Gastrocnemius medialis (tissue), 4 donors: ENCODE measurements at regions not wholly inside any gene's neighbourhood (a gene's known extent, or its start where the extent isn't known, plus 50 kb on each side); places are given as distances from the start of the nearest gene placed in this dataset.

Experiments
- ATAC-seq, 2 donors: fragments of 150-250 bp; one replicate each; pipeline ENCODE4 v1.9.1; 2016
- DNase-seq, 2 donors: peaks; one replicate each; pipeline ENCODE4 v3.0.0-alpha.2; 2019
- H3K27ac ChIP-seq, 4 donors: fragments of 200-600 bp; sonication (generic); 1 replicate in 1 of 4; 2 replicates in 3 of 4; pipeline ENCODE4 v1.5.1; 2016 to 2018; ENCODE audit warnings: mild to moderate bottlenecking in 2 of 4, moderate library complexity in 1 of 4
- H3K27me3 ChIP-seq, 3 donors: fragments of 200-600 bp; sonication (generic) in 2 of 3; 1 replicate in 1 of 3; 2 replicates in 2 of 3; pipeline versions ENCODE4 v1.5.1 to v1.6.0; 2016 to 2019; ENCODE audit warnings: mild to moderate bottlenecking in 1 of 3, moderate library complexity in 1 of 3
- H3K36me3 ChIP-seq, 2 donors: fragments of 200-600 bp; sonication (generic) in 1 of 2; one replicate each; pipeline ENCODE4 v1.5.1; 2017 to 2018
- H3K4me1 ChIP-seq, 2 donors: fragments of 200-600 bp; sonication (generic) in 1 of 2; one replicate each; pipeline ENCODE4 v1.5.1; 2016 to 2017; ENCODE audit warnings: mild to moderate bottlenecking in 2 of 2
- H3K4me3 ChIP-seq, 4 donors: fragments of 200-600 bp; sonication (generic) in 3 of 4; 1 replicate in 1 of 4; 2 replicates in 3 of 4; pipeline ENCODE4 v1.5.1; 2016 to 2019; ENCODE audit warnings: mild to moderate bottlenecking in 2 of 4
- H3K9me3 ChIP-seq, 3 donors: fragments of 200-600 bp; sonication (generic) in 2 of 3; 1 replicate in 1 of 3; 2 replicates in 2 of 3; pipeline ENCODE4 v1.5.1; 2016 to 2019
- CTCF ChIP-seq, 5 experiments: fragments of 450-650 bp in 3 of 5; fragments of 200-600 bp in 2 of 5; sonication (generic) in 2 of 5; IDR thresholded peaks in 4 of 5; conservative IDR thresholded peaks in 1 of 5; 1 replicate in 4 of 5; 2 replicates in 1 of 5; pipeline ENCODE4 v1.5.1; 2016 to 2019; ENCODE audit warnings: antibody characterized with exemption in 5 of 5, mild to moderate bottlenecking in 3 of 5, moderate library complexity in 3 of 5
- POLR2A ChIP-seq, 2 donors: fragments of 450-650 bp; IDR thresholded peaks; one replicate each; pipeline ENCODE4 v1.6.1; 2017; ENCODE audit warnings: antibody characterized with exemption in 2 of 2, mild to moderate bottlenecking in 2 of 2, moderate library complexity in 2 of 2
- in situ Hi-C, 4 donors: fragments of 200-750 bp; cut with MboI; loops; one replicate each; pipeline versions ENCODE4 v1.15.0 to v1.8.0; 2017; ENCODE audit warnings: low sequenced_read_pairs in 4 of 4
- intact Hi-C: fragments of 100-400 bp; cut with DNase I; formaldehyde crosslinking; loops from one replicate; pipeline ENCODE4 v1.15.1; 2023; ENCODE audit warnings: low total_unique reads

DNA sequence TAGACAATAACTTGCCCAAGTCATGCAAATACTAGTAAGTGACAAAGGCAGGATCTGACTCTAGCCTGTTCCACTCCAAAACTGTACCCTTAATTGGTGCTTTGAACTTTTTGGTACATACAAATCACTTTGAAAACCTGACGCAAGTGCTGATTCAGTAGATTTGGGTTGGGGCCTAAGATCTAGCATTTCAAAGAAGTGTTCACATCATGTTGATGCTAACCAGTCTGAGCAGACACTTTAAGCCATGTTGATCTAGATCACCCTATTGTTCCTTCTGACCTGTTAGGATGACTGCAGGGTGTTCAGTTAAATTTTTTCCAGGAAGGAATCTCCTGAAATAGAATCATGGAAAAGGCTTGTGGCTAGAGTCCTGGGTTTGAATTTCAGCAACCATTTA, 57.7 kb upstream of the CPEB4 start:
- ATAC-seq (no peak), DNase-seq (no peak)
- in situ Hi-C loops, result no loop called here
- H3K4me3 ChIP-seq, result no peak overlapping the region
- H3K36me3 ChIP-seq, result no peaks in the 10 kb centered on the region
- peaks cover 23 to 25% of the 10 kb centered on the region in 2 donors for H3K4me1 ChIP-seq
- H3K27ac ChIP-seq, result no peak overlapping the region
- no peak for TF ChIP-seq CTCF (IDR thresholded peaks at IDR 0.05 in 4 of 5, conservative IDR thresholded peaks at IDR 0.05 in 1 of 5)
- no peak for TF ChIP-seq POLR2A (IDR thresholded peaks at IDR 0.05)
- no peaks in the 10 kb centered on the region for H3K27me3 ChIP-seq
- no peaks in the 10 kb centered on the region for H3K9me3 ChIP-seq
- intact Hi-C loops, result loop anchor here (10.0 kb wide), 1 partner anchor 376 kb away; no protein-coding TSS in a partner anchor

- H3K4me3 ChIP-seq, result no peak overlapping the region
- H3K9me3 ChIP-seq, result no peaks in the 10 kb centered on the region
- H3K36me3 ChIP-seq, result no peaks in the 10 kb centered on the region
- peaks cover 27 to 33% of the 10 kb centered on the region in 2 donors for H3K4me1 ChIP-seq
- H3K27me3 ChIP-seq, result no peaks in the 10 kb centered on the region
- H3K27ac ChIP-seq, result no peak overlapping the region
- ATAC-seq, result no peak
- no peak for DNase-seq
- intact Hi-C loops (loop anchor here (10.0 kb wide), 1 partner anchor 377 kb away; no protein-coding TSS in a partner anchor), in situ Hi-C loops (no loop called here)
- no peak for TF ChIP-seq POLR2A (IDR thresholded peaks at IDR 0.05)
- no peak for TF ChIP-seq CTCF (IDR thresholded peaks at IDR 0.05 in 4 of 5, conservative IDR thresholded peaks at IDR 0.05 in 1 of 5)
Measured at GRCh38 chr5:173831196-173831914, 56.8 kb upstream of the CPEB4 start.

DNA sequence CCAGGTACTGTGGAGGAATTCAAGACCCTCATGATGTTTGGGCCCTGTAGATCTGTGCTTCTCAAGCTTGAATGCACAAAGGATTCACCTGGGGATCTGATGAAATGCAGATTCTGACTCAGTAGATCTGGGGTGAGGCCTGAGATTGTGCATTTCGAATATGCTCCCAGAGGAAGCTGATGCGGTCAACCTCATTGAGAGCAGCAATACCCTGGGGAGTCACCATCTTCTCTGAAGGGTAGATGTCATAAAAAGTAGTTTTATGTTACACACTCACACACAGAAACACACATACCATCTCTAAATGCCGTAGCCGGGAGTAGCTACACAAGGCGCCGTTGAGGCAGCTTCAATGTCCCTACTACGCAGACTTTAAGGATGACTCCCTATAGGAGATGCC, 55.8 kb upstream of the CPEB4 start:
- no peak for ATAC-seq
- intact Hi-C loops, result loop anchor here (10.0 kb wide), 1 partner anchor 378 kb away; no protein-coding TSS in a partner anchor
- H3K9me3 ChIP-seq, result no peaks in the 10 kb centered on the region

DNA sequence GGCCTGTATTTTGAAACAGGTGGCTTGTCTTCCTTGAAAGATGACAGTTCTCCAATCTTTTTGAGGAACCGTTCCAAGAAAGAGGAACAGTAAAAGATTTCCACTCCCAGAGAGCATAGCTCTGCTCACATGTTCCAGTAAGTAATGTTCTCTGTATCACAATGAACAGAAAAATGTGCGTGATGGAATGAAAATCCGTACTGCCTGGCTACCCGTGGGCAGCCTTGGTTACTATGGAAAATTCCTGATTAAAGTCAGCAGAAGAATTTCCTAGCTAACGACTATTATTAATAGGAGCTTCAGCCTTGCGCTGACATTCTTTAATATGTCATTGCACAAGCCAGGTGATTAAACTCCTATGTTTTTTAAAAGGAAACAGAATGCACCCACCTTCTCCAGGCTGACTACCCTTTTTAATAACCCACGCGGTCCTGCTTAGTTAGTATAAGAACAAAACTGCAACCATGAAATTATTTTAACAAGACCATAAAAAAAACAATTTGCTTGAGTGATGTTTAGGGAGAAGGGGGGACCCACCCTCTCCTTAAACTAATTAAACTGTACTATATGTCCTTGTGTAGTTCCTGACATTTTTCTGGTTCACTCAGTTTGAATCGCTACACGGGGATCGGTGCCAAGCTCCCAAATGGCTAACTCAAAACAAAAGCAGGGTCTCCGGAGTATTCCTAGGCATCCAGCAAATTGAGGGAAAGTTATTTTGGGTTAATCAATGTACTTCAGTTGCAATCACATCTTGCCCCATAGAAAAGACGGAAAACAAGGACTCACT, 54.8 kb upstream of the CPEB4 start:
- ATAC-seq, result no peak
- no peaks in the 10 kb centered on the region for H3K27me3 ChIP-seq
- H3K36me3 ChIP-seq, result no peaks in the 10 kb centered on the region
- H3K4me1 ChIP-seq, result peaks cover 27 to 34% of the 10 kb centered on the region in 2 donors
- no peak for TF ChIP-seq POLR2A (IDR thresholded peaks at IDR 0.05)
- no peak for TF ChIP-seq CTCF (IDR thresholded peaks at IDR 0.05 in 4 of 5, conservative IDR thresholded peaks at IDR 0.05 in 1 of 5)
- H3K4me3 ChIP-seq, result peak overlapping the region in 2 of 4 donors; percentile 2 to 5
- intact Hi-C loops, result loop anchor here (10.0 kb wide), 1 partner anchor 379 kb away; no protein-coding TSS in a partner anchor
- peak overlapping the region in 2 of 4 donors; percentile 79 to 87 for H3K27ac ChIP-seq
- DNase-seq, result no peak
- H3K9me3 ChIP-seq, result no peaks in the 10 kb centered on the region
- in situ Hi-C loops, result no loop called here

More for the DNA sequence above, 55.8 kb upstream of the CPEB4 start:
- Histone ChIP-seq H3K27ac (no peak overlapping the region), H3K4me1 (peaks cover 27 to 34% of the 10 kb centered on the region in 2 donors), H3K27me3 (no peaks in the 10 kb centered on the region), H3K4me3 (no peak overlapping the region), H3K36me3 (no peaks in the 10 kb centered on the region)
- in situ Hi-C loops, result no loop called here
- no peak for DNase-seq
- no peak for TF ChIP-seq POLR2A (IDR thresholded peaks at IDR 0.05)
- TF ChIP-seq CTCF (IDR thresholded peaks at IDR 0.05 in 4 of 5, conservative IDR thresholded peaks at IDR 0.05 in 1 of 5), result no peak
